GM19240 (cell line): ENCODE measurements at regions not wholly inside any gene's neighbourhood (a gene's known extent, or its start where the extent isn't known, plus 50 kb on each side); places are given as distances from the start of the nearest gene placed in this dataset.

Experiments used
- DNase-seq: peaks from one replicate; pipeline ENCODE4 v3.0.0; 2011; ENCODE audit warnings: low spot score; ENCODE audit not compliant: insufficient read length

DNA sequence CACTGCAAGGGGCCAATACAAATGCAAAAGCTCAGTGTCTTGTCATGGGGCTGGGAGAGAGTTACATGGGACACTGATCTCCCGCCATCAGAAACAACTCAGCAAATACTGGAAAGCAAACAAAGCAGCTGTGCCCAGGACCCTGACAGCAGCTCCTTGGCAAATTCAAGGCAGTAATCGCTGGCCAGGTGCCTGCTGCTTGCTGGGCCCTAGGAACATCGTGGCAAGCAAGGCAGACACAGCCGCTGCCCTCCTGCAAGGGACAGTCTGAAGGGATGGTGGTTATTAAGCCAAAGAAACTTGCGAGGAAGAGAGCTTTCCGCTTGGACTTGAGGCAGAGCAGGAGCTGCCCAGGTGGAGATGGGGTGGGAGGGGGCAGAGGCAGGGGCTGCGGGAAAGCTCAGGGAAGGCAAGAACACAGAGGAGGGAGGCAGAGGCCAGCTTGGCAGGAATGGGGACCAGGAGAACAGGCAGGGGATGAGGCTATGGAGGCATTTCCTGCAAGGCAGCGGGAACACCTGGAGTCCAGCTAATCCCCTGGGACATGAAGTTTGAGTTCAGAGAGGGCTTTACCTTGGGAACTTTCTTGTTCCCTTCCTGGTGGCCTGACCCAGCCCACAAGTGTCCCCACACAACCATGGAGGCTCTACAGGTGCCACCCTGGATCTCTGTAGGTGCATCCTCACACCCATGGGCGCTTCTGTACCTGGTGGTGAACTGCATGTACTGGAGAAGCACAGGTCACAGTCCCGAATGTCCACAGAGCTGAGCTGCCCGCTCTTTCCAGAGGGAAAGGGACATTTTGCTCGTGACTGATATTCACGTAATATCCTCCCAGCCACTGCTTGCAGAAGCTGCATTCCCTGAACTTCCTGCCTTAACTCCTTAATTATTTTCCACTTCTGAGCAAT, 78.7 kb upstream of the ATP2B2 start:
- no peak for DNase-seq

- DNase-seq: no peak
Observed at GRCh38 chr3:10585945-10586344, 80.6 kb upstream of the ATP2B2 start.

GRCh38 chr3:10594915-10595314, 89.5 kb upstream of the ATP2B2 start:
- DNase-seq: no peak

GRCh38 chr3:10596746-10597448, 91.5 kb upstream of the ATP2B2 start:
- DNase-seq: no peak

GRCh38 chr3:10597733-10598132, 92.3 kb upstream of the ATP2B2 start:
- no peak for DNase-seq

DNA sequence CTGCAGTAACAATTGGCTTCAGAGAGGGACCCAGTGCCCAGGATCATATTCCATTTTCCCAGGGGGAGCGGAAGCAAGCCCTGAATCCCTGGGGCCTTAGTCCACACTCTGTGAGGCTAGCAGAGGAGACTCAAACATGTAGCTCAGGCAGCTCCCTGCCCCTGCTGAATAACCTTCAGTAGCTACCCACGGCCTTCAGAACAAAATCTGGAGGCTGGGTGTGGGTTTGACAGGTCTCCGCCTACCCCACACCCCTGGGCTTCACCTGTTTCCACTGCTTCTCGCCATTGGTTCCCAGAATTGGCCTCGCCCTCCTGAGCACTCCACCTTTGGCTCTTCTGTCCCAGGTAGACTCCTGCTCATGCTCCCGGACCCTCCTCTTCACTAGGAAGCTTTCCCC, 93.6 kb upstream of the ATP2B2 start:
- DNase-seq: no peak

- DNase-seq: no peak
Observed at GRCh38 chr3:10599444-10599843, 94.1 kb upstream of the ATP2B2 start.

DNA sequence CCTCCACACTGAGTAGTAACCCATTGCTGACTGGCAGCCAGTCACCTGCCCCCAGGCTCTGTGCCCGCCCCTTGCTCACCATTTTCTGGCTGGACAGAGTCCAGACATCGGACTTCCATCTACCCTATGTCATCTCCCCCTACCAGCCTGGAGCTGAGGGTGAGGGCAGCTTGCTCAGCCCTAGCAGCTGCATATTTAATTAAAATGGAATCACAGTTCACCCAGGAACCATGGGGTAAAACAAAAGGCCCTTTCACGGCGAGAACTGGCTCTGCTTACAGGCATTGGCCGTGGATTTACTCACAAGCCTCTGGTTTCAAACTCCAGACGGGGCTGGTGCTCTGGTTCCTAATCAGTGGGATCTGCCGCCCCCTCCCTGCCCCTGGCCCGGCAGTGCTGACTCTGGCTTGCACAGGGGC, 94.9 kb upstream of the ATP2B2 start:
- DNase-seq: no peak

DNA sequence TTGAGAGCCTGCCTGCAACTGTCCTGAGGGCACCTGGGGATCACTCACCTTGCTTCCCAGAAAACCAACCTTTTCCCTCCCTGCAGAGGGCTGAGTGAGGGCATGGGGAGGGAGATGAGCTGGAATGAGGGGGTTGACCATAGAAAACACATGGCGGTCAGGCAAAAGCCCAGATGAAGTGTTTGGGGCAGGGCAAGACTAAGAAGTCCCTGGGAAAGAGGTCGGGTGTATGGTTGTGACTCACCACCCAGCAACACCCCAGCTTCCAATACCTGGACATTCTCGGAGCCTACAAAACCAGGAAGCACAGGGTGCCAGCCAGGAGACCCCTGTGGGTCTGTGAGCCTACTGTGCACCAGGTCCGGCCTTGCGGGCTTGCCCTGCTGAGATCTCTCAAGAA, 95.3 kb upstream of the ATP2B2 start:
- no peak for DNase-seq

GRCh38 chr3:10601151-10601856, 95.9 kb upstream of the ATP2B2 start:
- DNase-seq: no peak

- no peak for DNase-seq
Observed at GRCh38 chr3:10601857-10602230, 96.5 kb upstream of the ATP2B2 start.

DNA sequence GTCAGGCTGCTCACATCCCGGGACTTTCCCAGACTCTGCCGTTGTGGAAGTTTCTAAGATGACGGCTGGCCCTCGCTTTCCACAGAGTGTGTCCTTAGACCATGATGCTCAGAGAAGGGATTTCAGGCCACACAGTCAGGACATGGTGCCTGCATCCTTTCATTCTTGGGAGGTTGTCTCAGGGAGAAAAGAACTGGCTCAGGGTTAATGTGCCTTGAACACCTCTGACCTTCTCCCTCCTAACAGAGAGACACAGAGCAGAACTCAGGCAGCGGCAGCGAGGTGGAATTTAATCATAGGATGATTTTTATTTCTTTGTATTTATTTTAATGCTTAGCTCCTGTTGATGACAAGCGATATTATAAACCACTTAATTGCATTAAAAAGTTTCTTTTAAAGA, 96.9 kb upstream of the ATP2B2 start:
- no peak for DNase-seq

DNA sequence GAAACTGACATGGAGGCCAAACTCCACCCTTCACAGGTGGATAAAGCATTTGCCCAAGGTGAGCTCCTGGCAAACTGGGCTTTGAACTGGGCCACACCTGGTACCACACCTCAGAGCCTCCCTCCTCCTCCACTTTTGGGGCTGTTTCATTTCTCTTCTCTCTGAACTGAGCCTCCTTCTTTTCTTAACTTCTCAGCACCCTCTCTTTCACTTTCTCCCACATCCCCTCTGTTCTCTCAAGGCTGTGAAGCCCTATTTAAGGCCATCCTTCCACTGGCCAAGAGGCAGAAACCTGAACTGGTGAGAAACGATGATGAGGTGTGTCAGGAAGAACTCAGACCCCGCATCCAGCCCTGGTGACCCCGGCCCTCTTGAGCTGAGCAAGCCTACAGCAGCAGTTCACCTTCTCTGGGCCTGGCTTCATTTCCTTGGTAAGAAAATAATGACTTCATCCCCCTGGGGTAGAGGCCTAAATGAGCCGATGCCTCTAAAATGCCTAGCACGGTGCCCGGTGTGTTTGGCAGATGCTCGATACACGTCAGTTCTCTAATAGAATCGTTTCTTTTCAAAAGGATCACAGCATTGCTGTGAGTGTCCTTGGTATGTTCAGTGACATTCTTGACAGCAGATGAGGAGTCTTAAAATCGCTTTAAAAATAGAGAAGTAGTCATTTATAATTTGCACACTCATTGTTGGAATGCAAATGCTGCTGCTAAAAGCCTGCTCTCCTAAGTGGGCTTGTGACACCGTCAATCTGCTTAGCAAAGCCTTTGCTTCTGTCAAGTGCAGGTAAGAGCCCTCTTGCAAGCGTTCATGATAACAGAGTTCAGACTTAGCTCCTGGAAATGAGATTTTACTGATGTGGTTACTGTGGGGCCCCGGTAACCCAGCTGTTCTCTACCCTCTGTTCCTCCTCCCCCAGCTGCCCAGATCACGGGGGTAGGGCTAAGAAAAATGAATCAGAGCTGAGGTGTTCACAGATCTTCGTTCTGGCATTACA, 97.7 kb upstream of the ATP2B2 start:
- DNase-seq: peak; percentile 38

DNA sequence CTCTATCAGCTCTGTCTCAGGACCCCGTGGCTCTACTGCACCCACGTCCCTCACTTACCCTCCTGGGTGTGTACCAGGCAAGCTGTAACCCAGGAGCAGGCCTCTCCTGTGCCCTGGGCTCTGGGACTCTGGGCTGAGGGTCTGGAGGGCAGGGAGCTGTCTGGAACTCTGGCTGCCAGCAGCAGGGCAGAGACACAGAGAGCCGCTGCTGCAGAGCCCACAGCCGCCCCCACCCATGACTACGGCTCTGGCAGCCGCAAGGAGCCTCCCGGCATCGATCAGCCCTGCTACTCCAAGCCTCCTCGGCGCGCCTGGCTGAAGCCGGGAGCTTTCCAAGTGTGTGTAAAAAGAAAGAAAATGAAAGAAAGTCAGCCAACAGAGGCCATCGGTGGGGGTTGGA, 103.7 kb upstream of the ATP2B2 start:
- DNase-seq: no peak

DNA sequence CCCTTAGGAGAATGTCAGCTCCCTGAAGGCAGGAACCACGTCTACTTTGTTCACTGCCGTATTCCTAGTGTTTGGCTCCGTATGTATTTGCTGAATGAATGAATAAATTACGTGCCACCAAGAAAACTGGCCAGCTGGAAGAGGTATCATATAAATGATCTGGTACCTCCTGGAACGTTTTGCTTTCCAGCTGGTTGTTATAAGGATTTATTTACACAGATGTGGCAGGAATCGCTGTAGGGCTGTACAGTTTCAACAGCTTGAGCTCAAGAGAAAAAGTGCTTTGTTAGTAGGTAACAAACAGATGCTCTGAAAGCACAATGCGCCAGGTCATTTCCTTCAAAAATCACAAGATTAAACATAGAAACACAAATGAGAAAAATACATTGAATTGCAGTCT, 108.8 kb upstream of the ATP2B2 start:
- DNase-seq: no peak

GRCh38 chr3:10615715-10616114, 110.3 kb upstream of the ATP2B2 start:
- DNase-seq: no peak

- no peak for DNase-seq
Observed at GRCh38 chr3:10616321-10616720, 110.9 kb upstream of the ATP2B2 start.

- DNase-seq: no peak
Observed at GRCh38 chr3:10619989-10620832, 114.8 kb upstream of the ATP2B2 start.

- no peak for DNase-seq
Observed at GRCh38 chr3:10620833-10621082, 115.4 kb upstream of the ATP2B2 start.

- no peak for DNase-seq
Observed at GRCh38 chr3:10623578-10624275, 118.3 kb upstream of the ATP2B2 start.
